ENCODE measurements at regions not wholly inside any gene's neighbourhood (a gene's known extent, or its start where the extent isn't known, plus 50 kb on each side); places are given as distances from the start of the nearest gene placed in this dataset.

DNA sequence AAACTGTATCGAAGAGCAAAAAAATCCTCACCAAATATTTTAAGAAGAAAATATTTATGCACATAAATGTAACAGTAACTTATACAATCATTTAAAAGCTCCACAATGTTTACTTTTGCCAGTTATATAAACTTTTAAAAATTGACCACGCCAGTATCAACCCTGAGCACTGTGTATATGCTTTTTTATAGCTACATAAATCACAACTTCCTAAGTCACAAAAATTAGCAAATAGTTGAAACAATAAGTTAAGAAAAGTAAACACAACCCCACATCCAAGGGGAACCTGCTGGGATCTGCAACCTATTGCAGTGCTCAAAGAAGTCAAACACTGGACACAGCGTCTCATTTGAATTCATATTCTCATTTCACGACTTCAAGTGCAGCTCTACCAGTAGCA lies 89.8 kb upstream of the DST start:
- Mint-ChIP-seq H3K4me3 (no peak overlapping the region), H3K27me3 (ENCODE audit: insufficient read depth, low read depth, poor library complexity) (no peaks in the 10 kb centered on the region), H3K9me3 (no peaks in the 10 kb centered on the region), H3K27ac (no peak overlapping the region), H3K36me3 (ENCODE audit: low read depth) (peaks cover 4% of the 10 kb centered on the region; the same call in 1 of the 3 replicates), H3K4me1 (peaks cover 19% of the 10 kb centered on the region)
- H3K27ac ChIP-seq (ENCODE audit: low read depth): no peak overlapping the region
- H2AFZ ChIP-seq: no peak overlapping the region
- H3K79me2 ChIP-seq (replicated peaks; ENCODE audit: insufficient read depth): peaks cover 81% of the 10 kb centered on the region
- no peaks in the 10 kb centered on the region for H3F3A ChIP-seq (replicated peaks; ENCODE audit: low read depth)
- H3K4me3 ChIP-seq: no peak overlapping the region
- no peak for DNase-seq (ENCODE audit: low spot score)
- no peaks in the 10 kb centered on the region for H3K9me2 ChIP-seq (ENCODE audit: insufficient read depth)
- H3K36me3 ChIP-seq (ENCODE audit: insufficient read depth): no peaks in the 10 kb centered on the region
- ATAC-seq: no peak
- no peak overlapping the region for H3K4me2 ChIP-seq
- TF ChIP-seq POLR2AphosphoS5 (IDR thresholded peaks at IDR 0.05; ENCODE audit: low read depth) (no peak), ZNF114 (CRISPR knock-in tag; IDR thresholded peaks at IDR 0.05) (no peak), ZNF462 (CRISPR knock-in tag; IDR thresholded peaks at IDR 0.05) (no peak), CREB1 (CRISPR knock-in tag; IDR thresholded peaks at IDR 0.05; ENCODE audit: low read depth) (no peak), EZH2phosphoT487 (IDR thresholded peaks at IDR 0.05; ENCODE audit: unreplicated experiment) (no peak), JUNB (IDR thresholded peaks at IDR 0.05; ENCODE audit: unreplicated experiment) (no peak), STAT1 (IDR thresholded peaks at IDR 0.05; ENCODE audit: unreplicated experiment) (no peak), EZH2 (IDR thresholded peaks at IDR 0.05; ENCODE audit: low read depth, unreplicated experiment) (no peak), NANOG (IDR thresholded peaks at IDR 0.05; ENCODE audit: borderline replicate concordance) (no peak), ETS1 (IDR thresholded peaks at IDR 0.05) (no peak), ZNF331 (CRISPR knock-in tag; IDR thresholded peaks at IDR 0.05; ENCODE audit: low read depth) (no peak), CTCF (conservative IDR thresholded peaks at IDR 0.05; ENCODE audit: low read depth in 2 of 2) (no peak)
- TF ChIP-seq, protein P1, sequence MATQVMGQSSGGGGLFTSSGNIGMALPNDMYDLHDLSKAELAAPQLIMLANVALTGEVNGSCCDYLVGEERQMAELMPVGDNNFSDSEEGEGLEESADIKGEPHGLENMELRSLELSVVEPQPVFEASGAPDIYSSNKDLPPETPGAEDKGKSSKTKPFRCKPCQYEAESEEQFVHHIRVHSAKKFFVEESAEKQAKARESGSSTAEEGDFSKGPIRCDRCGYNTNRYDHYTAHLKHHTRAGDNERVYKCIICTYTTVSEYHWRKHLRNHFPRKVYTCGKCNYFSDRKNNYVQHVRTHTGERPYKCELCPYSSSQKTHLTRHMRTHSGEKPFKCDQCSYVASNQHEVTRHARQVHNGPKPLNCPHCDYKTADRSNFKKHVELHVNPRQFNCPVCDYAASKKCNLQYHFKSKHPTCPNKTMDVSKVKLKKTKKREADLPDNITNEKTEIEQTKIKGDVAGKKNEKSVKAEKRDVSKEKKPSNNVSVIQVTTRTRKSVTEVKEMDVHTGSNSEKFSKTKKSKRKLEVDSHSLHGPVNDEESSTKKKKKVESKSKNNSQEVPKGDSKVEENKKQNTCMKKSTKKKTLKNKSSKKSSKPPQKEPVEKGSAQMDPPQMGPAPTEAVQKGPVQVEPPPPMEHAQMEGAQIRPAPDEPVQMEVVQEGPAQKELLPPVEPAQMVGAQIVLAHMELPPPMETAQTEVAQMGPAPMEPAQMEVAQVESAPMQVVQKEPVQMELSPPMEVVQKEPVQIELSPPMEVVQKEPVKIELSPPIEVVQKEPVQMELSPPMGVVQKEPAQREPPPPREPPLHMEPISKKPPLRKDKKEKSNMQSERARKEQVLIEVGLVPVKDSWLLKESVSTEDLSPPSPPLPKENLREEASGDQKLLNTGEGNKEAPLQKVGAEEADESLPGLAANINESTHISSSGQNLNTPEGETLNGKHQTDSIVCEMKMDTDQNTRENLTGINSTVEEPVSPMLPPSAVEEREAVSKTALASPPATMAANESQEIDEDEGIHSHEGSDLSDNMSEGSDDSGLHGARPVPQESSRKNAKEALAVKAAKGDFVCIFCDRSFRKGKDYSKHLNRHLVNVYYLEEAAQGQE (IDR thresholded peaks at IDR 0.05; ENCODE audit: unreplicated experiment): no peak
- H3K27me3 ChIP-seq (ENCODE audit: insufficient read depth): no peaks in the 10 kb centered on the region
- peaks cover 15% of the 10 kb centered on the region for H3K4me1 ChIP-seq (ENCODE audit: insufficient read depth)
- H4K20me1 ChIP-seq (replicated peaks; ENCODE audit: insufficient read depth): no peaks in the 10 kb centered on the region

All from GM23338 (cell line).